Endothelial cell of umbilical vein (primary cell): ENCODE measurements at regions not wholly inside any gene's neighbourhood (a gene's known extent, or its start where the extent isn't known, plus 50 kb on each side); places are given as distances from the start of the nearest gene placed in this dataset.

ENCODE experiments used
- BruUV-seq: library from RNA; stranded (reverse); fragments of 400-500 nt; replicated peaks from 2 replicates; lab custom pipeline; 2021; lab: Mats Ljungman, UMichigan
- CTCF ChIA-PET: fragments of 300-600, 350-600 bp; sonication (Branson Sonifier 250); formaldehyde crosslinking; loops from one replicate; lab custom pipeline; 2021; ENCODE audit warnings: antibody characterized with exemption, inconsistent platforms; lab: Charles Lee
- POLR2A ChIA-PET: fragments of 300-600, 350-600 bp; sonication (Branson Sonifier 250); formaldehyde crosslinking; loops from one replicate; lab custom pipeline; 2021; ENCODE audit warnings: antibody characterized with exemption, inconsistent platforms; lab: Charles Lee
- DNase-seq: peaks from one replicate; pipeline ENCODE4 v3.0.0-alpha.2; 2011; ENCODE audit warnings: low read depth, low spot score
- FAIRE-seq: peaks from 2 replicates; lab custom pipeline; 2011; peaks lifted over from hg19 to GRCh38; lab: Jason Lieb, UNC
- H2AFZ ChIP-seq: 2 replicates; pipeline ENCODE4 v1.6.0; 2012; ENCODE audit warnings: low read depth, low read length, control low read depth, inconsistent platforms
- H3K27ac ChIP-seq: 2 replicates; pipeline ENCODE4 v1.5.1; 2011; ENCODE audit warnings: low read depth, mild to moderate bottlenecking, control low read depth, low read length, moderate library complexity; ENCODE audit not compliant: insufficient read depth
- H3K27me3 ChIP-seq, 2 experiments: 2 replicates each; pipeline versions ENCODE4 v1.6.0 to v1.6.1; 2011; ENCODE audit warnings: low read length in 2 of 2, mixed read lengths in 1 of 2; ENCODE audit not compliant: control insufficient read depth in 2 of 2, insufficient read depth in 2 of 2
- H3K36me3 ChIP-seq, 2 experiments: 2 replicates in 1 of 2; 3 replicates in 1 of 2; pipeline ENCODE4 v1.5.1; 2011; ENCODE audit warnings: low read length in 2 of 2, mild to moderate bottlenecking in 1 of 2, moderate library complexity in 1 of 2; ENCODE audit not compliant: control insufficient read depth in 2 of 2, insufficient read depth in 2 of 2; ENCODE audit errors: extremely low read depth in 1 of 2
- H3K4me1 ChIP-seq: 3 replicates; pipeline ENCODE4 v1.5.1; 2011; ENCODE audit warnings: mild to moderate bottlenecking, low read length; ENCODE audit not compliant: control insufficient read depth, insufficient read depth; ENCODE audit errors: extremely low read depth
- H3K4me2 ChIP-seq: 2 replicates; pipeline ENCODE4 v1.6.1; 2011; ENCODE audit warnings: low read length, control low read depth, mixed read lengths; ENCODE audit not compliant: insufficient read depth
- H3K4me3 ChIP-seq, 3 experiments: fragments of 200-600 bp in 1 of 3; sonication (generic), shearing (Covaris generic) in 1 of 3; replicated peaks in 1 of 3; 2 replicates each; pipeline ENCODE4 v1.5.1; 2011 to 2016; ENCODE audit warnings: control low read depth in 3 of 3, low read length in 3 of 3, mild to moderate bottlenecking in 2 of 3, inconsistent platforms in 1 of 3, low read depth in 1 of 3, moderate library complexity in 1 of 3; ENCODE audit not compliant: insufficient read depth in 1 of 3
- H3K79me2 ChIP-seq: 2 replicates; pipeline ENCODE4 v1.6.0; 2012; ENCODE audit warnings: low read length, inconsistent platforms; ENCODE audit not compliant: control insufficient read depth, insufficient read depth
- H3K9ac ChIP-seq: replicated peaks from 2 replicates; pipeline ENCODE3; 2011; ENCODE audit warnings: low read length, control low read depth; ENCODE audit not compliant: insufficient read depth; ENCODE audit errors: extremely low read depth
- H3K9me1 ChIP-seq: replicated peaks from 3 replicates; pipeline ENCODE4 v1.6.0; 2011; ENCODE audit warnings: mild to moderate bottlenecking, low read length; ENCODE audit not compliant: control insufficient read depth, insufficient read depth; ENCODE audit errors: extremely low read depth
- H3K9me3 ChIP-seq: replicated peaks from 2 replicates; pipeline ENCODE4 v1.5.1; 2012; ENCODE audit warnings: low read length, inconsistent platforms; ENCODE audit not compliant: control insufficient read depth, insufficient read depth
- H4K20me1 ChIP-seq: replicated peaks from 2 replicates; pipeline ENCODE3; 2011; ENCODE audit warnings: mild to moderate bottlenecking, low read length; ENCODE audit not compliant: control insufficient read depth, insufficient read depth; ENCODE audit errors: extremely low read depth
- CTCF ChIP-seq, 2 donors: IDR thresholded peaks; 1 replicate in 1 of 2; 2 replicates in 1 of 2; pipeline ENCODE4 v1.5.1; 2011; ENCODE audit warnings: low read length in 2 of 2, mild to moderate bottlenecking in 2 of 2, moderate library complexity in 2 of 2, control low read depth in 1 of 2, inconsistent platforms in 1 of 2, low read depth in 1 of 2; ENCODE audit not compliant: insufficient read depth in 1 of 2; ENCODE audit errors: extremely low read depth in 1 of 2
- EZH2 ChIP-seq: IDR thresholded peaks from 2 replicates; pipeline ENCODE4 v1.6.1; 2012; ENCODE audit warnings: borderline replicate concordance, low read depth, mild to moderate bottlenecking, moderate library complexity, low read length, inconsistent platforms; ENCODE audit not compliant: severe bottlenecking
- FOS ChIP-seq: IDR thresholded peaks from 2 replicates; pipeline ENCODE4 v1.6.1; 2011; ENCODE audit warnings: mild to moderate bottlenecking, low read length, moderate library complexity, borderline replicate concordance; ENCODE audit not compliant: insufficient read depth
- GATA2 ChIP-seq: IDR thresholded peaks from 2 replicates; pipeline ENCODE4 v1.7.0; 2011; ENCODE audit warnings: low read depth, mild to moderate bottlenecking, moderate library complexity, mixed read lengths, low read length; ENCODE audit not compliant: insufficient read length, insufficient read depth
- JUN ChIP-seq: IDR thresholded peaks from 2 replicates; pipeline ENCODE4 v1.6.1; 2011; ENCODE audit warnings: borderline replicate concordance, low read depth; ENCODE audit not compliant: insufficient read length, insufficient read depth
- MAX ChIP-seq: IDR thresholded peaks from 2 replicates; pipeline ENCODE4 v1.6.1; 2011; ENCODE audit not compliant: insufficient read depth, insufficient read length
- MYC ChIP-seq: IDR thresholded peaks from one replicate; pipeline ENCODE4 v1.6.1; 2011; ENCODE audit warnings: mild to moderate bottlenecking, low read depth, low read length
- POLR2A ChIP-seq: IDR thresholded peaks from 2 replicates; pipeline ENCODE4 v1.6.1; 2012; ENCODE audit warnings: low read depth, mild to moderate bottlenecking, control low read depth, low read length
- POLR2AphosphoS5 ChIP-seq: IDR thresholded peaks from 2 replicates; pipeline ENCODE4 v1.6.1; 2012; ENCODE audit warnings: low read depth, mild to moderate bottlenecking, control low read depth, low read length, moderate library complexity; ENCODE audit not compliant: insufficient read depth
- dilution Hi-C: fragments of 300-500 bp; cut with MboI; formaldehyde crosslinking; loops from one replicate; pipeline ENCODE4 v1.15.0; 2019; ENCODE audit warnings: low sequenced_read_pairs; ENCODE audit not compliant: extremely low pct_ligation_motif_present
- intact Hi-C: fragments of 100-400 bp; cut with micrococcal nuclease; formaldehyde crosslinking; loops from one replicate; pipeline ENCODE4 v1.10.0; 2022

GRCh38 chr7:41069635-41070034, 633.3 kb downstream of the INHBA start:
- no peaks in the 10 kb centered on the region for H3K9me1 ChIP-seq
- H3K9ac ChIP-seq, result no peak overlapping the region
- H3K4me1 ChIP-seq, result no peaks in the 10 kb centered on the region
- H3K4me2 ChIP-seq, result no peak overlapping the region
- H3K4me3 ChIP-seq, result no peak overlapping the region
- FAIRE-seq (no peak), DNase-seq (no peak)
- ChIA-PET CTCF (no interaction called here), POLR2A (no interaction called here)
- no peaks in the 10 kb centered on the region for H3K79me2 ChIP-seq
- TF ChIP-seq MAX (no peak), POLR2AphosphoS5 (no peak), POLR2A (no peak), FOS (no peak), JUN (no peak), CTCF (IDR thresholded peaks at IDR 0.05; ENCODE audit: extremely low read depth in 1 of 2, insufficient read depth in 1 of 2, low read depth in 1 of 2, low read length in 2 of 2) (no peak)
- intact Hi-C loops (no loop called here), dilution Hi-C loops (no loop called here)
- H3K27ac ChIP-seq, result no peak overlapping the region
- no peak overlapping the region for H2AFZ ChIP-seq
- no peaks in the 10 kb centered on the region for H3K36me3 ChIP-seq
- no TSS peak for BruUV-seq
- no peaks in the 10 kb centered on the region for H3K27me3 ChIP-seq
- H4K20me1 ChIP-seq, result no peaks in the 10 kb centered on the region
- no peaks in the 10 kb centered on the region for H3K9me3 ChIP-seq

DNA sequence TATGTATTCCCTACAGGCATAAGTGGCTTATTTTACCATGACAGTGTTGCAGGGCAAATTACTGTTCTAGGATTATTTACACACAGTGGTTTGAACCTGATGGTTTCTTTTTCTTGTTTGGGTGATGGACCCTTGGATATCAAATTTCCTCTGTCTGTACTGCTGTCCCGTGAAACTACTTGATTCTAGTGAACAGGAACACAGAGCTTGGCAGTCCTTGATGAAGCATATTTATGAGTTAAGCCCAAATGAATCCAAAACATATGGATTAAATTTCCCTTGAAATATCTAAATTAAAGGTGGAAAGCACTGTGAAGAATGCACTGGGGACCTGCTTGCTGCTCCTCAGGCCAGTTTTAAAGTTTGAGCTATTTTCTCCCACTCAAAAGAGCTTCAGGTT, 635.3 kb downstream of the INHBA start:
- no peak overlapping the region for H3K4me3 ChIP-seq
- no peak overlapping the region for H3K4me2 ChIP-seq
- no TSS peak for BruUV-seq
- TF ChIP-seq CTCF (IDR thresholded peaks at IDR 0.05; ENCODE audit: extremely low read depth in 1 of 2, insufficient read depth in 1 of 2, low read depth in 1 of 2, low read length in 2 of 2) (no peak), FOS (no peak), GATA2 (no peak), EZH2 (no peak), JUN (no peak), POLR2A (no peak), MYC (no peak), POLR2AphosphoS5 (no peak), MAX (no peak)
- H3K9ac ChIP-seq, result no peak overlapping the region
- ChIA-PET POLR2A (no interaction called here), CTCF (interaction anchor here (0.9 kb wide), 1 partner anchor 637 kb away, joined by 3 read pairs; no protein-coding TSS in a partner anchor)
- no peaks in the 10 kb centered on the region for H3K27me3 ChIP-seq
- H3K36me3 ChIP-seq, result no peaks in the 10 kb centered on the region
- no peaks in the 10 kb centered on the region for H4K20me1 ChIP-seq
- FAIRE-seq (no peak), DNase-seq (no peak)
- intact Hi-C loops, result no loop called here
- no peaks in the 10 kb centered on the region for H3K79me2 ChIP-seq
- H3K4me1 ChIP-seq, result no peaks in the 10 kb centered on the region
- dilution Hi-C loops, result no loop called here
- no peak overlapping the region for H3K27ac ChIP-seq
- H2AFZ ChIP-seq, result no peak overlapping the region
- H3K9me3 ChIP-seq, result no peaks in the 10 kb centered on the region
- H3K9me1 ChIP-seq, result no peaks in the 10 kb centered on the region
